Stomach (tissue), 4 donors: ENCODE measurements at regions not wholly inside any gene's neighbourhood (a gene's known extent, or its start where the extent isn't known, plus 50 kb on each side); places are given as distances from the start of the nearest gene placed in this dataset.

Experiments used
- EP300 ChIP-seq: sonication (generic); formaldehyde crosslinking; IDR thresholded peaks from one replicate; pipeline ENCODE4 v1.6.1; 2017; ENCODE audit warnings: antibody characterized with exemption
- POLR2AphosphoS5 ChIP-seq, 3 donors: sonication (generic); formaldehyde crosslinking; IDR thresholded peaks; one replicate each; pipeline ENCODE4 v1.6.1; 2016; ENCODE audit warnings: antibody characterized with exemption in 3 of 3
- TF ChIP-seq, protein P1 (sequence below), 7 experiments: fragments of 450-650 bp in 4 of 7; fragments of 200-600 bp in 3 of 7; sonication (generic) in 3 of 7; IDR thresholded peaks; one replicate each; pipeline ENCODE4 v1.5.1; 2016 to 2019; ENCODE audit warnings: antibody characterized with exemption in 7 of 7, control low read depth in 2 of 7, mild to moderate bottlenecking in 1 of 7

DNA sequence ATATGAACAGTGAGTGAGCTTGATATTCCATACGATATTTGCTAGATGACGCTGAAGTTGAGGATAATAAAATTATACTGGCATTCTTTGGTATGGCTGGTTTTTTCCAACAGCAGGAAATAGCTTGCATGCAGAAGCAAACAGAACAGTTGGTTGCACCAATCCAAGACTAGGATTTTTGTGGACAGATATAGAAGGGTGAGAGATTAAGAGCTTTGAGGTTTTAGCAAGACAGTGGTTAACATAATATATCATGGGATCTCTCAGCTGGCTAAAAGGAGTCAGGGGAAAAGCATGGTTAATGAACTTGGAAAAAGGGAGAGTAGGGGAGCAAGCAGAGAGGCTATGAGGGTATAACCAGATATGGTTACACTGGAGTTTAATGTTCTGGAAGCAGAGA, 127.9 kb downstream of the DHX15 start:
- TF ChIP-seq, protein P1, sequence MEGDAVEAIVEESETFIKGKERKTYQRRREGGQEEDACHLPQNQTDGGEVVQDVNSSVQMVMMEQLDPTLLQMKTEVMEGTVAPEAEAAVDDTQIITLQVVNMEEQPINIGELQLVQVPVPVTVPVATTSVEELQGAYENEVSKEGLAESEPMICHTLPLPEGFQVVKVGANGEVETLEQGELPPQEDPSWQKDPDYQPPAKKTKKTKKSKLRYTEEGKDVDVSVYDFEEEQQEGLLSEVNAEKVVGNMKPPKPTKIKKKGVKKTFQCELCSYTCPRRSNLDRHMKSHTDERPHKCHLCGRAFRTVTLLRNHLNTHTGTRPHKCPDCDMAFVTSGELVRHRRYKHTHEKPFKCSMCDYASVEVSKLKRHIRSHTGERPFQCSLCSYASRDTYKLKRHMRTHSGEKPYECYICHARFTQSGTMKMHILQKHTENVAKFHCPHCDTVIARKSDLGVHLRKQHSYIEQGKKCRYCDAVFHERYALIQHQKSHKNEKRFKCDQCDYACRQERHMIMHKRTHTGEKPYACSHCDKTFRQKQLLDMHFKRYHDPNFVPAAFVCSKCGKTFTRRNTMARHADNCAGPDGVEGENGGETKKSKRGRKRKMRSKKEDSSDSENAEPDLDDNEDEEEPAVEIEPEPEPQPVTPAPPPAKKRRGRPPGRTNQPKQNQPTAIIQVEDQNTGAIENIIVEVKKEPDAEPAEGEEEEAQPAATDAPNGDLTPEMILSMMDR (IDR thresholded peaks at IDR 0.05), result no peak
- TF ChIP-seq POLR2AphosphoS5 (IDR thresholded peaks at IDR 0.05) (no peak), EP300 (no peak)
